Activated CD8-positive, alpha-beta memory T cell treated with anti-CD3 and anti-CD28 coated beads for 24 hours (primary cell): ENCODE measurements at regions not wholly inside any gene's neighbourhood (a gene's known extent, or its start where the extent isn't known, plus 50 kb on each side); places are given as distances from the start of the nearest gene placed in this dataset.

ENCODE experiments used
- DNase-seq: peaks from one replicate; pipeline ENCODE4 v3.0.0-alpha.2; 2020

- DNase-seq = no peak
Observed at GRCh38 chr17:74062234-74062633, 141.2 kb upstream of the RPL38 start.

GRCh38 chr17:74063439-74063838, 140.0 kb upstream of the RPL38 start:
- DNase-seq = no peak

GRCh38 chr17:74070374-74070773, 133.1 kb upstream of the RPL38 start:
- DNase-seq = no peak

GRCh38 chr17:74070998-74071679, 132.3 kb upstream of the RPL38 start:
- no peak for DNase-seq

- no peak for DNase-seq
Observed at GRCh38 chr17:74072340-74072739, 131.1 kb upstream of the RPL38 start.

GRCh38 chr17:74076446-74076845, 127.0 kb upstream of the RPL38 start:
- DNase-seq = no peak

GRCh38 chr17:74077231-74077630, 126.2 kb upstream of the RPL38 start:
- DNase-seq = no peak

- no peak for DNase-seq
Observed at GRCh38 chr17:74078363-74078941, 125.0 kb upstream of the RPL38 start.

GRCh38 chr17:74079537-74080300, 123.8 kb upstream of the RPL38 start:
- DNase-seq = no peak

GRCh38 chr17:74080656-74081582, 122.6 kb upstream of the RPL38 start:
- DNase-seq = no peak

GRCh38 chr17:74082886-74083285, 120.6 kb upstream of the RPL38 start:
- DNase-seq = no peak

GRCh38 chr17:74083321-74083720, 120.2 kb upstream of the RPL38 start:
- no peak for DNase-seq

GRCh38 chr17:74085434-74085833, 118.0 kb upstream of the RPL38 start:
- DNase-seq = no peak

- no peak for DNase-seq
Observed at GRCh38 chr17:74087002-74087585, 116.4 kb upstream of the RPL38 start.

GRCh38 chr17:74088285-74088933, 115.1 kb upstream of the RPL38 start:
- DNase-seq = no peak

GRCh38 chr17:74088934-74089329, 114.5 kb upstream of the RPL38 start:
- no peak for DNase-seq

GRCh38 chr17:74089380-74089779, 114.1 kb upstream of the RPL38 start:
- no peak for DNase-seq

GRCh38 chr17:74089869-74090464, 113.5 kb upstream of the RPL38 start:
- DNase-seq = peak; percentile 64

- DNase-seq = no peak
Observed at GRCh38 chr17:74094651-74095050, 108.8 kb upstream of the RPL38 start.

- no peak for DNase-seq
Observed at GRCh38 chr17:74096456-74096855, 107.0 kb upstream of the RPL38 start.

- no peak for DNase-seq
Observed at GRCh38 chr17:74097450-74098135, 105.9 kb upstream of the RPL38 start.
